H1 (cell line): ENCODE measurements at regions not wholly inside any gene's neighbourhood (a gene's known extent, or its start where the extent isn't known, plus 50 kb on each side); places are given as distances from the start of the nearest gene placed in this dataset.
A peak's percentile ranks its signal among the peaks of the same experiment; 100 is the strongest.

Source experiments
- CTCF ChIA-PET: fragments of 300-600 bp; sonication (Branson Sonifier 250); formaldehyde crosslinking; loops from one replicate; lab custom pipeline; 2021; ENCODE audit not compliant: partially characterized antibody; lab: Charles Lee
- POLR2A ChIA-PET: fragments of 300-600 bp; sonication (Branson Sonifier 250); formaldehyde crosslinking; loops from one replicate; lab custom pipeline; 2021; ENCODE audit warnings: inconsistent platforms; ENCODE audit not compliant: partially characterized antibody; lab: Charles Lee
- DNase-seq, 2 experiments: peaks; one replicate each; pipeline versions ENCODE4 v3.0.0 to v3.0.0-alpha.2; 2010 to 2022; ENCODE audit warnings: low spot score in 2 of 2, low read depth in 1 of 2, mixed read lengths in 1 of 2
- FAIRE-seq: peaks from 2 replicates; lab custom pipeline; 2011; peaks lifted over from hg19 to GRCh38; lab: Jason Lieb, UNC
- H2AFZ ChIP-seq: 2 replicates; pipeline ENCODE4 v1.8.1; 2012; ENCODE audit warnings: low read length, inconsistent platforms
- H2AK5ac ChIP-seq: 2 replicates; pipeline ENCODE4 v1.6.1; 2013; ENCODE audit warnings: low read depth, low read length
- H2BK120ac ChIP-seq: replicated peaks from 2 replicates; pipeline ENCODE3; 2013; ENCODE audit warnings: low read depth, low read length, inconsistent platforms
- H2BK12ac ChIP-seq: 2 replicates; pipeline ENCODE4 v1.6.1; 2013; ENCODE audit warnings: low read depth, low read length
- H2BK15ac ChIP-seq: 2 replicates; pipeline ENCODE4 v1.6.1; 2013; ENCODE audit warnings: low read length
- H2BK20ac ChIP-seq: 2 replicates; pipeline ENCODE4 v1.6.1; 2013; ENCODE audit warnings: low read length
- H2BK5ac ChIP-seq: 2 replicates; pipeline ENCODE4 v1.6.1; 2013; ENCODE audit warnings: low read depth, low read length
- H3K14ac ChIP-seq: 2 replicates; pipeline ENCODE4 v1.6.1; 2013; ENCODE audit warnings: inconsistent platforms; ENCODE audit not compliant: insufficient read length
- H3K18ac ChIP-seq: 2 replicates; pipeline ENCODE4 v1.6.1; 2013; ENCODE audit warnings: low read length; ENCODE audit errors: extremely low read depth
- H3K23ac ChIP-seq: 2 replicates; pipeline ENCODE4 v1.6.1; 2013; ENCODE audit warnings: inconsistent platforms; ENCODE audit not compliant: insufficient read length
- H3K23me2 ChIP-seq: 2 replicates; pipeline ENCODE4 v1.6.1; 2013; ENCODE audit warnings: low read depth, low read length
- H3K27ac ChIP-seq: 2 replicates; pipeline ENCODE4 v1.6.1; 2011; ENCODE audit warnings: low read depth, low read length, inconsistent platforms
- H3K27me3 ChIP-seq, 4 experiments: replicated peaks in 1 of 4; 1 replicate in 1 of 4; 2 replicates in 3 of 4; pipeline versions ENCODE4 v1.6.1 to v1.8.1; 2011 to 2013; ENCODE audit warnings: low read length in 3 of 4, mild to moderate bottlenecking in 3 of 4, inconsistent platforms in 2 of 4, mixed read lengths in 2 of 4, moderate library complexity in 1 of 4; ENCODE audit not compliant: control insufficient read depth in 3 of 4, insufficient read depth in 3 of 4; ENCODE audit errors: extremely low read depth in 1 of 4
- H3K36me3 ChIP-seq, 4 experiments: 2 replicates each; pipeline versions ENCODE4 v1.6.1 to v1.8.1; 2011 to 2013; ENCODE audit warnings: mild to moderate bottlenecking in 4 of 4, low read length in 3 of 4, moderate library complexity in 2 of 4, control low read depth in 1 of 4, inconsistent platforms in 1 of 4; ENCODE audit not compliant: insufficient read depth in 4 of 4, control insufficient read depth in 2 of 4
- H3K4ac ChIP-seq: replicated peaks from 2 replicates; pipeline ENCODE3; 2013; ENCODE audit warnings: low read length, low read depth, mixed read lengths, inconsistent platforms; ENCODE audit not compliant: insufficient read length
- H3K4me1 ChIP-seq, 4 experiments: replicated peaks in 1 of 4; 1 replicate in 1 of 4; 2 replicates in 3 of 4; pipeline versions ENCODE4 v1.6.1 to v1.8.1; 2011 to 2013; ENCODE audit warnings: low read length in 3 of 4, inconsistent platforms in 2 of 4, mixed read lengths in 1 of 4; ENCODE audit not compliant: insufficient read depth in 4 of 4, control insufficient read depth in 3 of 4
- H3K4me2 ChIP-seq, 2 experiments: 2 replicates each; pipeline versions ENCODE4 v1.6.1 to v1.8.1; 2011 to 2013; ENCODE audit warnings: low read depth in 2 of 2, low read length in 2 of 2, control low read depth in 1 of 2, inconsistent platforms in 1 of 2, mild to moderate bottlenecking in 1 of 2; ENCODE audit not compliant: insufficient read depth in 1 of 2
- H3K4me3 ChIP-seq, 4 experiments: fragments of 200-600, 300-600 bp in 1 of 4; sonication (generic), shearing (Covaris generic), sonication (Bioruptor Twin) in 1 of 4; 2 replicates each; pipeline versions ENCODE4 v1.5.1 to v1.8.1; 2011 to 2016; ENCODE audit warnings: low read length in 4 of 4, low read depth in 3 of 4, control low read depth in 2 of 4, inconsistent platforms in 2 of 4, mild to moderate bottlenecking in 2 of 4, mixed read lengths in 1 of 4, moderate library complexity in 1 of 4; ENCODE audit not compliant: insufficient read depth in 2 of 4; ENCODE audit errors: extremely low read depth in 1 of 4
- H3K56ac ChIP-seq: replicated peaks from 2 replicates; pipeline ENCODE3; 2013; ENCODE audit warnings: low read depth, mild to moderate bottlenecking, mixed read lengths, low read length, inconsistent platforms; ENCODE audit not compliant: insufficient read length
- H3K79me1 ChIP-seq: 2 replicates; pipeline ENCODE4 v1.6.1; 2013; ENCODE audit warnings: low read depth, low read length, control low read depth
- H3K79me2 ChIP-seq, 2 experiments: 2 replicates each; pipeline versions ENCODE4 v1.6.1 to v1.8.1; 2012 to 2013; ENCODE audit warnings: low read length in 2 of 2, mild to moderate bottlenecking in 2 of 2, inconsistent platforms in 1 of 2; ENCODE audit not compliant: insufficient read depth in 2 of 2, control insufficient read depth in 1 of 2
- H3K9ac ChIP-seq, 4 experiments: replicated peaks in 1 of 4; 1 replicate in 1 of 4; 2 replicates in 3 of 4; pipeline versions ENCODE4 v1.6.1 to v1.8.1; 2011 to 2013; ENCODE audit warnings: low read depth in 3 of 4, low read length in 3 of 4, control low read depth in 2 of 4, mild to moderate bottlenecking in 2 of 4, moderate library complexity in 2 of 4, inconsistent platforms in 1 of 4; ENCODE audit errors: extremely low read depth in 1 of 4
- H3K9me3 ChIP-seq, 2 experiments: 2 replicates each; pipeline versions ENCODE4 v1.6.1 to v1.8.1; 2012 to 2013; ENCODE audit warnings: mild to moderate bottlenecking in 2 of 2, moderate library complexity in 2 of 2, control low read depth in 1 of 2, inconsistent platforms in 1 of 2, low read depth in 1 of 2, low read length in 1 of 2, mixed read lengths in 1 of 2; ENCODE audit not compliant: insufficient read depth in 2 of 2
- H4K20me1 ChIP-seq, 2 experiments: replicated peaks in 1 of 2; 2 replicates each; pipeline versions ENCODE3 to v1.8.1; 2011 to 2013; ENCODE audit warnings: inconsistent platforms in 2 of 2, low read length in 2 of 2, mild to moderate bottlenecking in 1 of 2; ENCODE audit not compliant: insufficient read depth in 2 of 2, control insufficient read depth in 1 of 2
- H4K5ac ChIP-seq: 2 replicates; pipeline ENCODE4 v1.6.1; 2013; ENCODE audit warnings: low read length, low read depth, mixed read lengths, inconsistent platforms; ENCODE audit not compliant: insufficient read length
- H4K8ac ChIP-seq: 2 replicates; pipeline ENCODE4 v1.8.0; 2013; ENCODE audit warnings: mild to moderate bottlenecking, moderate library complexity, low read length, inconsistent platforms; ENCODE audit not compliant: insufficient read depth; ENCODE audit errors: extremely low read depth
- H4K91ac ChIP-seq: replicated peaks from 2 replicates; pipeline ENCODE3; 2013; ENCODE audit warnings: low read length, mixed read lengths, inconsistent platforms; ENCODE audit not compliant: insufficient read length
- CHD2 ChIP-seq: IDR thresholded peaks from 2 replicates; pipeline ENCODE4 v1.6.1; 2012; ENCODE audit warnings: low read length, improper control_type of control experiment
- EGR1 ChIP-seq: IDR thresholded peaks from 2 replicates; pipeline ENCODE4 v1.6.1; 2011; ENCODE audit warnings: low read depth, low read length, borderline replicate concordance
- KDM4A ChIP-seq: IDR thresholded peaks from one replicate; pipeline ENCODE4 v1.7.1; 2012; ENCODE audit warnings: low read depth, mild to moderate bottlenecking, moderate library complexity, low read length, inconsistent platforms; ENCODE audit not compliant: severe bottlenecking
- NRF1 ChIP-seq: IDR thresholded peaks from 2 replicates; pipeline ENCODE4 v1.6.1; 2011; ENCODE audit warnings: mild to moderate bottlenecking, low read depth, low read length, improper control_type of control experiment
- SIN3A ChIP-seq, 2 experiments: IDR thresholded peaks in 1 of 2; conservative IDR thresholded peaks in 1 of 2; 2 replicates each; pipeline ENCODE4 v1.6.1; 2011 to 2012; ENCODE audit warnings: low read length in 2 of 2, improper control_type of control experiment in 1 of 2, low read depth in 1 of 2, mild to moderate bottlenecking in 1 of 2
- SUZ12 ChIP-seq: fragments of 200-600 bp; sonication (generic); IDR thresholded peaks from 2 replicates; pipeline ENCODE4 v1.6.1; 2012; ENCODE audit warnings: mild to moderate bottlenecking, inconsistent platforms, low read length, moderate library complexity, mixed read lengths
- WGBS, 2 experiments: shearing (Covaris generic) in 1 of 2; methylation state at CpG; one replicate each; pipeline versions ENCODE4 v1.1.6 to v1.1.7; 2013 to 2015; ENCODE audit warnings: low lambda C conversion rate in 2 of 2, mixed read lengths in 2 of 2, inconsistent platforms in 1 of 2, low coverage in 1 of 2, missing lambda C conversion rate in 1 of 2; ENCODE audit not compliant: insufficient replicate concordance in 2 of 2, insufficient coverage in 1 of 2, insufficient read length in 1 of 2; ENCODE audit errors: extremely low coverage in 1 of 2, missing lambda C conversion rate in 1 of 2; 5-methylcytosine and 5-hydroxymethylcytosine counted together

- POLR2A ChIA-PET, result interaction anchor here (1.0 kb wide), 1 partner anchor 110 kb away, joined by 3 read pairs; no protein-coding TSS in a partner anchor
- no peak for FAIRE-seq
These were observed 107.1 kb upstream of the TPM1 start for GRCh38 chr15:62935300-62936081.

More at GRCh38 chr15:62935300-62936081, 107.1 kb upstream of the TPM1 start:
- CTCF ChIA-PET, result no interaction called here
- Histone ChIP-seq H3K27me3 (no peaks in the 10 kb centered on the region), H4K20me1 (no peaks in the 10 kb centered on the region), H4K5ac (no peak overlapping the region), H4K91ac (no peak overlapping the region), H3K18ac (no peak overlapping the region), H2BK20ac (no peak overlapping the region), H2BK5ac (no peak overlapping the region), H3K4me3 (no peak overlapping the region), H3K9ac (no peak overlapping the region), H3K14ac (no peak overlapping the region), H3K79me1 (no peaks in the 10 kb centered on the region), H3K4me2 (no peak overlapping the region), H3K4ac (no peak overlapping the region), H3K23ac (no peak overlapping the region), H3K4me1 (peaks cover 0 to 3% (median 0%) of the 10 kb centered on the region in 4 experiments; a peak in 1 of 7 replicates), H3K36me3 (no peaks in the 10 kb centered on the region), H4K8ac (no peak overlapping the region), H3K27ac (no peak overlapping the region), H2AFZ (peak overlapping the region; percentile 65), H3K9me3 (no peaks in the 10 kb centered on the region), H2AK5ac (no peak overlapping the region), H2BK15ac (no peak overlapping the region), H3K23me2 (no peaks in the 10 kb centered on the region; the same call in 1 of the 2 replicates), H3K56ac (no peak overlapping the region), H2BK12ac (peak overlapping the region; percentile 71; the same call in 1 of the 2 replicates), H3K79me2 (no peaks in the 10 kb centered on the region), H2BK120ac (no peak overlapping the region)
- DNase-seq, result peak in 1 of 2 experiments; percentile 43
- TF ChIP-seq CHD2, result no peak
- TF ChIP-seq KDM4A, result no peak
- TF ChIP-seq NRF1, result no peak
- TF ChIP-seq EGR1, result no peak
- TF ChIP-seq SIN3A (conservative IDR thresholded peaks at IDR 0.05 in 1 of 2, IDR thresholded peaks at IDR 0.05 in 1 of 2; ENCODE audit: low read depth in 1 of 2, low read length in 2 of 2), result no peak
- TF ChIP-seq SUZ12, result no peak
- 82% methylated on average over 12 of the region's 12 CpGs; no CpG with 5 or more reads in 1 of the 2 experiments for WGBS, 2 experiments
